Calu3 (cell line): ENCODE measurements at regions not wholly inside any gene's neighbourhood (a gene's known extent, or its start where the extent isn't known, plus 50 kb on each side); places are given as distances from the start of the nearest gene placed in this dataset.

ENCODE experiments used
- BruUV-seq: library from RNA; stranded (reverse); fragments of 400-500 nt; replicated peaks from 2 replicates; lab custom pipeline; 2021; lab: Mats Ljungman, UMichigan
- CTCF ChIA-PET: fragments of 300-600 bp; sonication (Branson Sonifier 250); formaldehyde crosslinking; loops from one replicate; lab custom pipeline; 2022; ENCODE audit warnings: antibody characterized with exemption; lab: Charles Lee
- DNase-seq: peaks from one replicate; pipeline ENCODE4 v3.0.0; 2022
- H3K27ac Mint-ChIP-seq: one replicate; pipeline ENCODE4 v1.8.0; 2022; ENCODE audit warnings: mixed read lengths; ENCODE audit not compliant: unreplicated experiment
- H3K27me3 Mint-ChIP-seq: one replicate; pipeline ENCODE4 v1.8.0; 2022; ENCODE audit warnings: mixed read lengths; ENCODE audit not compliant: unreplicated experiment
- H3K36me3 Mint-ChIP-seq: one replicate; pipeline ENCODE4 v1.8.0; 2022; ENCODE audit warnings: mild to moderate bottlenecking, moderate library complexity, mixed read lengths; ENCODE audit not compliant: insufficient read depth, unreplicated experiment
- H3K4me1 Mint-ChIP-seq: one replicate; pipeline ENCODE4 v1.8.0; 2022; ENCODE audit warnings: mild to moderate bottlenecking, low read depth, mixed read lengths; ENCODE audit not compliant: unreplicated experiment
- H3K4me3 Mint-ChIP-seq: one replicate; pipeline ENCODE4 v1.8.0; 2022; ENCODE audit warnings: mild to moderate bottlenecking, low read depth, moderate library complexity, mixed read lengths; ENCODE audit not compliant: unreplicated experiment
- H3K9me3 Mint-ChIP-seq: one replicate; pipeline ENCODE4 v1.8.0; 2022; ENCODE audit warnings: low read depth, mixed read lengths; ENCODE audit not compliant: unreplicated experiment
- intact Hi-C: fragments of 100-400 bp; cut with micrococcal nuclease; formaldehyde crosslinking; loops from one replicate; pipeline ENCODE4 v1.10.0; 2022; ENCODE audit not compliant: unreplicated experiment
- TF ChIP-seq, protein P1 (sequence below): fragments of 200-600 bp; IDR thresholded peaks from one replicate; pipeline ENCODE4 v1.8.0; 2022; ENCODE audit warnings: antibody characterized with exemption; ENCODE audit not compliant: unreplicated experiment

DNA sequence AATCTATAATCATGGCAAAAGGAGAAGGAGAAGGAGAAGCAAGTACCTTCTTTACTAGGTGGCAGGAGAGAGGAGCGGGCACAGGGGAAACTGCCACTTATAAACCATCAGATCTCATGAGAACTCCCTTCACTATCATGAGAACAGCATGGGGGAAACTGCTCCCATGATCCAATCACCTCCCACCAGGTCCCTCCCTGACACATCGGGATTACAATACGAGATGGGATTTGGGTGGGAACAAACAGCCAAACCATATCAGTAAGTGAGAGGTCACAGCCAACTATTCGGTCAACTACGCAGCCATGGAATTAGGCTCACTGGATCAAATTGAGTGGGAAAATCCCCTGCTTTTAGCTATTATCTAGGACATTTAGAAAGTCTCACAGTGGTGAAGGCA, 54.2 kb upstream of the STEAP1B start:
- no TSS peak for BruUV-seq
- Mint-ChIP-seq H3K27ac (no peak overlapping the region), H3K4me3 (no peak overlapping the region), H3K27me3 (peaks cover 75% of the 10 kb centered on the region), H3K9me3 (no peaks in the 10 kb centered on the region), H3K36me3 (peaks cover 10% of the 10 kb centered on the region), H3K4me1 (peaks cover 11% of the 10 kb centered on the region)
- CTCF ChIA-PET, result interaction anchor here (1.1 kb wide), 1 partner anchor 10 kb away, joined by 3 read pairs; no protein-coding TSS in a partner anchor
- TF ChIP-seq, protein P1, sequence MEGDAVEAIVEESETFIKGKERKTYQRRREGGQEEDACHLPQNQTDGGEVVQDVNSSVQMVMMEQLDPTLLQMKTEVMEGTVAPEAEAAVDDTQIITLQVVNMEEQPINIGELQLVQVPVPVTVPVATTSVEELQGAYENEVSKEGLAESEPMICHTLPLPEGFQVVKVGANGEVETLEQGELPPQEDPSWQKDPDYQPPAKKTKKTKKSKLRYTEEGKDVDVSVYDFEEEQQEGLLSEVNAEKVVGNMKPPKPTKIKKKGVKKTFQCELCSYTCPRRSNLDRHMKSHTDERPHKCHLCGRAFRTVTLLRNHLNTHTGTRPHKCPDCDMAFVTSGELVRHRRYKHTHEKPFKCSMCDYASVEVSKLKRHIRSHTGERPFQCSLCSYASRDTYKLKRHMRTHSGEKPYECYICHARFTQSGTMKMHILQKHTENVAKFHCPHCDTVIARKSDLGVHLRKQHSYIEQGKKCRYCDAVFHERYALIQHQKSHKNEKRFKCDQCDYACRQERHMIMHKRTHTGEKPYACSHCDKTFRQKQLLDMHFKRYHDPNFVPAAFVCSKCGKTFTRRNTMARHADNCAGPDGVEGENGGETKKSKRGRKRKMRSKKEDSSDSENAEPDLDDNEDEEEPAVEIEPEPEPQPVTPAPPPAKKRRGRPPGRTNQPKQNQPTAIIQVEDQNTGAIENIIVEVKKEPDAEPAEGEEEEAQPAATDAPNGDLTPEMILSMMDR, result no peak
- no peak for DNase-seq
- intact Hi-C loops, result loop anchor here (10.0 kb wide), 1 partner anchor 301 kb away; no protein-coding TSS in a partner anchor

DNA sequence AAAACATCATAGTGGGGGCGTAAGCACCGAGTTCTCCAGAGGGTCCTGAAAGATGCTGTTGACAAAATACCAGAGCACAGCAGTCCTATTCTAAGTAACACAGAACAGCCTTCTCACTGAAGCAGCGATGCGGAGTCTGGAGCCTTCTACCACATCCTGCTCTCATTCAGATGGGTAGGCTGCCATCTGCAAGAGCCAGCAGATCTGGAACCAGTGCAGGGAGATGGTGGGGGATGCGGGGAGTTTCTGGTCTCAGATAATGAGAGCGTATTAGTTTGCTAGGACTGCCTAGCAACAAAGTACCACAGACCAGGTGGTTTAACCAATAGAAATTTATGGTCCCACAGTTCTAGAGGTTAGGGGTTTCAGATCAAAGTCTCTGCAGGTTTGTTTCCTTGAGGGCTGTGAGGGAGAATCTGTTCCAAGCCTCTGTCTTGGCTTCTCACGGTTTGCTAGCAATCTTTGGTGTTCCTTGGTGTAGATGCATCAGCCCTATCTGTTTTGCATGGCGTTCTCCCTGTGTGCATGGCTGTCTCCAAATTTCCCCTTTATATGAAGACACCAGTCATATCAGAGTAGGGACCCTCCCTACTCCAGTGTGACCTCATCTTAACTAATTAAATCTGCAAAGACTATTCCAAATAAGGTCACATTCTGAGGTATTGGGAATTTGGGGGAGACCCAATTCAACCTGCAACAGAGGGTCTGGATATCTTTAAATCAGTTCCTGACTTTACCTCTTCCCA, 52.0 kb upstream of the STEAP1B start:
- TF ChIP-seq, protein P1, result no peak
- no peaks in the 10 kb centered on the region for H3K9me3 Mint-ChIP-seq
- H3K4me1 Mint-ChIP-seq, result peaks cover 13% of the 10 kb centered on the region
- DNase-seq, result no peak
- no TSS peak for BruUV-seq
- intact Hi-C loops, result loop anchor here (2.0 to 10.0 kb wide), 2 partner anchors 303 to 503 kb away; no protein-coding TSS in a partner anchor
- no peak overlapping the region for H3K27ac Mint-ChIP-seq
- H3K27me3 Mint-ChIP-seq, result peaks cover 98% of the 10 kb centered on the region
- CTCF ChIA-PET, result no interaction called here
- no peak overlapping the region for H3K4me3 Mint-ChIP-seq
- H3K36me3 Mint-ChIP-seq, result peaks cover 10% of the 10 kb centered on the region

DNA sequence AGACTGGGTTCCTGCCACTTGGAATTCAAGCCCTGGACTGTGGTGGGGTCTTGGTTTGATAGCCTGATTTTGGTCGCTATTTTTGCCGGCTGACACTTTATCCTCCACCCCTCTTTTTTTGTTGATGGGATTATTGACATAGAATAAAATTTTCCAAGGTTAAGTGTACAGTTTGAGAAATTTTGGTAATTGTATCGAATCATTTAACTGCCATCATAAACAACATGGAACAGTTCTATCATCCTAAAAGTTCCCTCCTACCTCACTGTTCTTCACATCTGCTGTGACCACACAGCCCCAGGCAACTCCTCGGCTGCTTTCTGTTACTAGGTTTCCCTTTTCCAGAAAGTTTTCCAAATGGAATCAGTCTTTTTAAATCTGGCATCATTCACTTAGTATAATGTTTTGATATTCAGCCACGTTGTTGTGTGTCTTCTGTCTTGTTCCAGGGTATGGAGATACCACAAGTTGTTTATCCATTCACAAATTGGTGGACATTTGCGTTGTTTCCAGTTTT, 50.6 kb upstream of the STEAP1B start:
- Mint-ChIP-seq H3K9me3 (no peaks in the 10 kb centered on the region), H3K27me3 (peaks cover 100% of the 10 kb centered on the region), H3K27ac (no peak overlapping the region), H3K4me3 (peak overlapping the region; percentile 75), H3K36me3 (peaks cover 10% of the 10 kb centered on the region), H3K4me1 (peaks cover 13% of the 10 kb centered on the region)
- no TSS peak for BruUV-seq
- CTCF ChIA-PET, result no interaction called here
- intact Hi-C loops, result loop anchor here (2.0 to 10.0 kb wide), 2 partner anchors 304 to 504 kb away; no protein-coding TSS in a partner anchor
- DNase-seq, result no peak
- TF ChIP-seq, protein P1, result peak; percentile 7

DNA sequence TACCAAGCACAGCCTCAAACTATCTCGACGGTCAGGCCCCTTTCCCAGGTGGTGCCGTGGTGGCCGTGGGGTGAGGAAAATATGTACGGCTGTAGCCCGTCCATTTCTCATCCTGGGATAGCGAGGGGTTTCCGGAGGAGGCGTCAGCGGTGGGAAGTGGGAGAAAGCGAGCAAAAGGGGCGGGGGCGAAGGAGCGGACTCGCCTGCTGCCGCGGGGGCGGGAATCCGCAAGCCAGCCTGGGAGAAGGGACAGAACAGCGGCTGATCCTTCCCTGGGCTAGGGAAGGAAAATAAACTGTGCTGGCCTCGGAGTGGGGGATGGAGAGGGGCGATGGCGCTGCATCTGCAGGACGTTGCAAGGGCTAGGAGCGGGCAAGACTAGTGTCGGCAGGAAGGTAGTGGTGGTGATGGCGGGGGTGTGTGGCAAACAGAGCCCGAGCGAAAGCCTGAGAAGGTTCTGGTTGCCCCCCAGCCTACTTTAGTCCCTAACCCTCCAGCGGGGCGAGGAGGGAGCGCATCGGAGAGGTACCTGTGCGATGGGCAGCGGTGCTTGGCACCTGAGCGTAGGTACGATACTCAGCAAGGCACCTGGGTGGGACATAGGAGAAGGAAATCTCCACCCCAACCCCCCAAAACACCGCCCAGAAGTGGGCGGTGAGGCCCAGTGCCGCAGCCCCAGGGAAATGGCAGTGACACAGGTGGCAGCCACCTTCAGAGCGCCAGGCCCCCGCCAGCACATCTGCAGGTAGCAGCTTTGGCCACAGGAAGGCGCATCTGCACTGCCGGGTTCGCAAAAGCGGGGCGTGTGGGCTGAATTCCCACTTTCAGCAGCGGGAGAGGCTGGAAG, 49.9 kb upstream of the STEAP1B start:
- DNase-seq, result peak; percentile 90
- Mint-ChIP-seq H3K4me1 (peaks cover 13% of the 10 kb centered on the region), H3K36me3 (peaks cover 10% of the 10 kb centered on the region), H3K27me3 (peaks cover 100% of the 10 kb centered on the region), H3K4me3 (peak overlapping the region; percentile 75), H3K9me3 (no peaks in the 10 kb centered on the region), H3K27ac (peak overlapping the region; percentile 6)
- intact Hi-C loops, result loop anchor here (2.0 to 10.0 kb wide), 3 partner anchors 305 to 505 kb away; no protein-coding TSS in a partner anchor
- CTCF ChIA-PET, result interaction anchor here (0.5 kb wide), 1 partner anchor 246 kb away, joined by 3 read pairs; no protein-coding TSS in a partner anchor
- TF ChIP-seq, protein P1, result peak; percentile 94
- no TSS peak for BruUV-seq
